ENCODE measurements at regions not wholly inside any gene's neighbourhood (a gene's known extent, or its start where the extent isn't known, plus 50 kb on each side); places are given as distances from the start of the nearest gene placed in this dataset.

DNA sequence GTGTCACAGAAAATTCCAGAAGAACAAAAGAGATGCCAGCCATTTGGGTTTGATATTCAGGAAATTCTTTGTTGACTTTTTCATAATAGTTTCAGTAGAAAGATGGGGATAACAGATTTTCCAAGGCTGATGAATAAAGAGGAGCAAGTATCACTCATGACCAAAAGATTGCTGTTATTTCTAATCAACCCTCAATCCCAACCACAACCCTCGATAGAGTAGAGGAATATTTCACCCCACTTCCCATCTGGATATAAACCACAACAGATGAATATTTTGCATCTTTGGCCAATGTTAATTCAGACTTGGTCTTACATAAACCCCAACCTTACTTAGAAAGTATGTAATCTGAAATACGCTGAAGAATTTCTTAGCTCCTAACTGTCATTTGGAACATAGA, 232.4 kb downstream of the SEC16B start:
- no peak overlapping the region for H3K27ac Mint-ChIP-seq
- no peaks in the 10 kb centered on the region for H3K9me3 Mint-ChIP-seq
- H3K27me3 Mint-ChIP-seq (ENCODE audit: insufficient read depth) = no peaks in the 10 kb centered on the region
- no peaks in the 10 kb centered on the region for H3K36me3 Mint-ChIP-seq (ENCODE audit: low read depth)
- TF ChIP-seq, protein P1, sequence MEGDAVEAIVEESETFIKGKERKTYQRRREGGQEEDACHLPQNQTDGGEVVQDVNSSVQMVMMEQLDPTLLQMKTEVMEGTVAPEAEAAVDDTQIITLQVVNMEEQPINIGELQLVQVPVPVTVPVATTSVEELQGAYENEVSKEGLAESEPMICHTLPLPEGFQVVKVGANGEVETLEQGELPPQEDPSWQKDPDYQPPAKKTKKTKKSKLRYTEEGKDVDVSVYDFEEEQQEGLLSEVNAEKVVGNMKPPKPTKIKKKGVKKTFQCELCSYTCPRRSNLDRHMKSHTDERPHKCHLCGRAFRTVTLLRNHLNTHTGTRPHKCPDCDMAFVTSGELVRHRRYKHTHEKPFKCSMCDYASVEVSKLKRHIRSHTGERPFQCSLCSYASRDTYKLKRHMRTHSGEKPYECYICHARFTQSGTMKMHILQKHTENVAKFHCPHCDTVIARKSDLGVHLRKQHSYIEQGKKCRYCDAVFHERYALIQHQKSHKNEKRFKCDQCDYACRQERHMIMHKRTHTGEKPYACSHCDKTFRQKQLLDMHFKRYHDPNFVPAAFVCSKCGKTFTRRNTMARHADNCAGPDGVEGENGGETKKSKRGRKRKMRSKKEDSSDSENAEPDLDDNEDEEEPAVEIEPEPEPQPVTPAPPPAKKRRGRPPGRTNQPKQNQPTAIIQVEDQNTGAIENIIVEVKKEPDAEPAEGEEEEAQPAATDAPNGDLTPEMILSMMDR (IDR thresholded peaks at IDR 0.05) = no peak
- no peak for DNase-seq
- no peaks in the 10 kb centered on the region for H3K4me1 Mint-ChIP-seq (ENCODE audit: low read depth)
- H3K4me3 Mint-ChIP-seq = no peak overlapping the region

DNA sequence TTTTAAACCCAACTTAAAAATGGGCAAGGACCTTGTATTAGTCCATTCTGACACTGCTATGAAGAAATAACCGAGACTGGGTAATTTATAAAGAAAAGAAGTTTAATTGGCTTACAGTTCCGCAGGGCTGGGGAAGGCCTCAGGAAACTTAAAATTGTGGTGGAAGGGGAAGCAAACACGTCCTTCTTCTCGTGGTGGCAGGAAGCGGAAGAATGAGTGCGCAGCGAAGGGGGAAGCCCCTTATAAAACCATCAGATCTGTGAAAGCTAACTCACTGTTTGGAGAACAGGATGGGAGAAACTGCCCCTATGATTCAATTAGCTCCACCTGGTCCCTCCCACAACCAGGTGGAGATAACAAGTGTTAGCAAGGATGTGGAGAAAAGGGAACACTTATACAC, 237.7 kb downstream of the SEC16B start:
- TF ChIP-seq, protein P1 (IDR thresholded peaks at IDR 0.05) = no peak
- Mint-ChIP-seq H3K27ac (no peak overlapping the region), H3K36me3 (ENCODE audit: low read depth) (no peaks in the 10 kb centered on the region), H3K9me3 (no peaks in the 10 kb centered on the region), H3K27me3 (ENCODE audit: insufficient read depth) (no peaks in the 10 kb centered on the region), H3K4me3 (no peak overlapping the region), H3K4me1 (ENCODE audit: low read depth) (no peaks in the 10 kb centered on the region)
- no peak for DNase-seq

DNA sequence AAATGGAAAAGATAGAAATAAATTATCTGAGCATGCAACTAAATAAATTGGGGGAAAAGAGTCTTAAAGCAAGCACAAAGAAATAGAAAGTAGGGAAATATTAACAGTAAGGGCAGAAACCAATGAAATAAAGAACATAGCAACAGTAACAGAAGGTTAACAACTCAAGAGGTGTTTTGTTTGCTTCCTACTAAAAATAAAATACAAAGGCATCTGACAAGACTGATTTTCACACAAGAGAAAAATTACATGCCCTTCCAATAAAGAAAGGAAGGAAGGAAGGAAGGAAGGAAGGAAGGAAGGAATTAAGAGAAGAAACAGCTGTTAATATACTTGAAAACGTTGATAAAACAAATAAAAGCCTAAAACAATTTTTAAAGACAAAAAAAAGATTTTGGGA, 240.2 kb downstream of the SEC16B start:
- Mint-ChIP-seq H3K27me3 (ENCODE audit: insufficient read depth) (no peaks in the 10 kb centered on the region; the same call in 1 of the 2 replicates), H3K9me3 (no peaks in the 10 kb centered on the region), H3K4me1 (ENCODE audit: low read depth) (no peaks in the 10 kb centered on the region), H3K36me3 (ENCODE audit: low read depth) (no peaks in the 10 kb centered on the region), H3K4me3 (no peak overlapping the region), H3K27ac (no peak overlapping the region)
- TF ChIP-seq, protein P1 (IDR thresholded peaks at IDR 0.05) = no peak
- no peak for DNase-seq

DNA sequence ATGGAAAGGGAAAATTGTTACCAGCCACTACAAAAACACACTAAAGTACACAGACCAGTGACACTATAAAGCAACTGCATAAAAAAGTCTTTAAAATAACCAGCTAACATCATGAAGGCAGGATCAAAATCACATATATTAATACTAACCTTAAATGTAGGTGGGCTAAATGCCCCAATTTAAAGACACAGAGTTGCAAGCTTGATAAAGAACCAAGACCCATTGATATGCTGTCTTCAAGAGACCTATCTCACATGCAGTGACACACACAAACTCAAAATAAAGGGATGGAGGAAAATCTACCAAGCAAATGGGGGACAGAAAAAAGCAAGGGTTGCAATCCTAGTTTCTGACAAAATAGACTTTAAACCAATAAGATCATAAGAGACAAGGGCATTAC, 246.3 kb downstream of the SEC16B start:
- no peak overlapping the region for H3K4me3 Mint-ChIP-seq

DNA sequence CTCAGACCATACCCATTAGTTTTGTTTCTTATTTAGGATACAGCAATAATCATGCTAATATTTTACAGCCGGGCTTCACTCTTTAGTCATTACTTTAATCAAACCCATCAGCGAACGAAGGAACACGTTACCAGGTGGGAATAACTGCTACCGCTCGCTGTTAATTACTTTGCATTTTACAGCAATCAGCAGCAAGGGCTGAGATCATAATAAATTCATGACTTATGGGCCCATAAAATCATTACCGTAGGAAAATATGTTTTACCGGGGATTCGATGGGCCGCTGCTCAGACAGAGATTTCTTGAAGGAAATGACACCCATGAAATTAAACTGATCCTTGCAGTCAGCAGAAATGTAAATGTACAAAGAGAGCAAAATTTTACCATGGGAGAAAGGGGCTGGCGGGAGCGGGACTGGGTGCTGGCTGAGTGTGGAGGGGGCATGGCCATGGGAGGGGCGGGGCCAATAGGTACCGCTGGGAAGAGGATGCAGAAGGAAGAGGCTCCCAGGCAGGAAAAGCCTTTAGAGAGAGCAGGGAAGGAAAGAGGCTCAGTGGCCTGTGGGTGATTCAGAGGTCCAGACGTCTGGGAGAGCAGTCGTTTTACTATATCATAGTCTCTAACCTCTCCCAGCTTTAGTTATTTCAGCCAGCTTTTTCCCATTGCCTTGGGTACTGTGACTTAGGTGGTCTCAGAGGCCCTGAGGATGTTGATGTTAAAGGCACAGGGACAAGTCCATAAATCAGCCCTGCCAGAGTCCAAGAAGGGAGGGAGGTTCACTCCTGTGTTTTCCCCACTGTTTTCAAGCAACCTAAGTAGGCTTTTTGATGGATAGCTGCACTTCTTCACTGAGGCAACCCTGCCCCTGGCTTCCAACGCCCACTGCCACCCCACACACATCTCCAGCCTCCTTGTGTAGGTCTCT, 258.9 kb downstream of the SEC16B start:
- Mint-ChIP-seq H3K36me3 (ENCODE audit: low read depth) (no peaks in the 10 kb centered on the region), H3K9me3 (no peaks in the 10 kb centered on the region; the same call in 1 of the 2 replicates), H3K27ac (no peak overlapping the region), H3K4me3 (no peak overlapping the region), H3K27me3 (ENCODE audit: insufficient read depth) (peaks cover 11% of the 10 kb centered on the region; the same call in 1 of the 2 replicates), H3K4me1 (ENCODE audit: low read depth) (no peaks in the 10 kb centered on the region)
- DNase-seq = no peak
- TF ChIP-seq, protein P1 (IDR thresholded peaks at IDR 0.05) = no peak

More for the DNA sequence above, 246.3 kb downstream of the SEC16B start:
- TF ChIP-seq, protein P1 (IDR thresholded peaks at IDR 0.05) = no peak
- no peak for DNase-seq
- no peaks in the 10 kb centered on the region for H3K4me1 Mint-ChIP-seq (ENCODE audit: low read depth)
- no peak overlapping the region for H3K27ac Mint-ChIP-seq
- no peaks in the 10 kb centered on the region for H3K36me3 Mint-ChIP-seq (ENCODE audit: low read depth)
- H3K9me3 Mint-ChIP-seq = peaks cover 25% of the 10 kb centered on the region
- H3K27me3 Mint-ChIP-seq (ENCODE audit: insufficient read depth) = no peaks in the 10 kb centered on the region; the same call in 1 of the 2 replicates
